GM19324 (cell line): ENCODE measurements at regions not wholly inside any gene's neighbourhood (a gene's known extent, or its start where the extent isn't known, plus 50 kb on each side); places are given as distances from the start of the nearest gene placed in this dataset.
"Not testable (repeated sequence)": the region's sequence is repeated elsewhere in the genome, so short reads cannot be mapped to it uniquely, and the experiment has no call there.

Experiments used
- ATAC-seq: cut with Tn5 transposase; IDR thresholded peaks from one replicate; pipeline ENCODE4 v1.9.1; 2021; ENCODE audit warnings: mild to moderate bottlenecking, moderate library complexity; ENCODE audit not compliant: unreplicated experiment, low FRiP score

DNA sequence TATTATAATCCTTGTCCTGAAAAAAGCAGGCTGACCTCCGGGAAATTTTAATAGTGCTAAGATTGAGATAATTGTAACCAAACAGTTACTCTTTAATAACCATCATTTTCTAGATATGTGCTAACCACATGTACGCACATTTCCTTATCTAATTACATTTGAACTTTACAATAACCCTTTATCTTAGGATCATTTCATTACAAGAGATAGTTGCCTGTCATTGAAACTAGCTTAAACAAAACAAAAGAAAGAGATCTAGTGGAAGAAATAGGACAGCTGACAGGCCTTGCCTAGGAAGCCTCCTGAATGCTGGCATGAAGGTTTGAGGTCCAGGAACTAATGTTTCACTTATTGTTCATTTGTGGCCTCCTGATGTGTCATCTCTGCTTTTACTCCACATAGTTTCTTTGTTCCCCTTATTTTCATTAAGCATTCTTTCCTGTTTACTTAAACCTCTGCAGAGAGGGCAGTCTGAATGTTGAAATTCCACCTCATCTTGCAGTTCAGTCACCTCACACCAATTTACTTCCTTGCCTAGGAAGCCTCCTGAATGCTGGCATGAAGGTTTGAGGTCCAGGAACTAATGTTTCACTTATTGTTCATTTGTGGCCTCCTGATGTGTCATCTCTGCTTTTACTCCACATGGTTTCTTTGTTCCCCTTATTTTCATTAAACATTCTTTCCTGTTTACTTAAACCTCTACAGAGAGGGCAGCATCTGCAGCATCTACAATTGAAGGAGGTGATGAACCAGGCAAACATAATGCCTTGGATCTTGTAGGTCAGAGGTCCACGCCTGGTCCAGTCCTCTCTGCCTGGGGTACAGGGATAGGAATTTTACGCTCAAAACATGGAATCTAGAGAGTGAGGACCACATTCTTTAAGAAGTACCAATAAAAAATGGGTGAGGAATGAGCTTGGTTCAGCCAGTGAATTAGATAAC is 247.5 kb downstream of the SPATA31A6 start:
- ATAC-seq = not testable (repeated sequence)

DNA sequence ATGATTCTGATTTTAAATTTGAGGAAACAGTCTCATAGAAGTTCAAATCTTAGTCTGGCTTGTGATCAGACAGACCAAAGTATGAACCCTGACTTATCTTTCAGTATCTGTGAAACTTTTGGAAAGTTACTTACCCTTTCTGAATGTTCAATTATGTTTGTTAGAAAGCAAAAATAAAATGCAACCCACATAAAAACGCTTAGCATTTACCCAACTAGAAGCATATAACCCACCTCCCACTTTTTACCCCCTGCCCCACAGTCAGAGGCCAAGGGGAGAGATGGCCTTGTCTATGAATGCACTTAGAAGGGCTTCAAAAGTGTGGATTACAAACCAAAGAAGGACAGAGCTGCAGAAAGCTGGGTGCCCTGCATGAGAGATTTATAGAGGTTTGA is 248.2 kb downstream of the SPATA31A6 start:
- not testable (repeated sequence) for ATAC-seq

DNA sequence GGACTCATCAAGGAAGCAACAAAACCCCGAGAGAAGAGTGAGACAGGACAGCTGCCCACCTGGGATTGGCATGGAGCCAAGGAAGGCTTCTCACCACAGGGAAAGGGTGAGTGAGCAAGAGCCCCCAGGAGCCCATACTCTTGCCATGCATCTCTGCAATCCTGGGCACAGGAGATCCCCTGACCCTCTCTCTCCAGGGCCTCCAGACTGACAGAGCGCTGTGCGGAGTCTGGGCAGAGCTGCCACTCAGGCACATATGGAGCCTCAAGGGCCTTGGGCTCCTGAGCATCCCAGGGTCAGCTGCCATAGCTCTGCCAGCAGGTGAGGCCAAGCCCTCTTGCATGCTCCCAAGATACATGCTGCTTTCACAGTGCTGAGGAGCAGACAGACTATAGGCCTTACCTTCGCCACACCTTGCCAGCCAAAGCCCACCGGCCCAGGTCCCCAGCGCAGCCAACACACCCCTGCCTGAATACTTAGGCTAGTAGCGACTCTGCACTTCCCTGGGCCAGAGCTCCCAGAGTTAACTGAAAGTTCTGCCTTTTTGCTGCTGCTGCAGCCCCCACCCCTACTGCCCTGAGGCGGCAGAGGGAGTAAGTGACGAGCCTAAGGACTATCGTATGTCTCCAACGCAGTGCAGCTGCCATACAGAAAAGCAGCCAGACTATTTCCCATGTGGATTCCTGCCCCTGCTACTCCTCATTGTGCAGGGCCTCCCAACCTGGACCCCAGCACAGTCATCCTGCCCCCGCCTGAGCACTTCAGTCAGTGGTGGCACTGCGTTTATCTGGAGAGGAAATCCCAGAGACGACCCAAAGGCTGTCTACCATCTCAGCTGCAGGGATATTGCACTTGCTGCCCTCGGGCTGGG is 251.6 kb downstream of the SPATA31A6 start:
- ATAC-seq = not testable (repeated sequence)

GRCh38 chr9:42435715-42436342 is 252.4 kb downstream of the SPATA31A6 start:
- not testable (repeated sequence) for ATAC-seq

DNA sequence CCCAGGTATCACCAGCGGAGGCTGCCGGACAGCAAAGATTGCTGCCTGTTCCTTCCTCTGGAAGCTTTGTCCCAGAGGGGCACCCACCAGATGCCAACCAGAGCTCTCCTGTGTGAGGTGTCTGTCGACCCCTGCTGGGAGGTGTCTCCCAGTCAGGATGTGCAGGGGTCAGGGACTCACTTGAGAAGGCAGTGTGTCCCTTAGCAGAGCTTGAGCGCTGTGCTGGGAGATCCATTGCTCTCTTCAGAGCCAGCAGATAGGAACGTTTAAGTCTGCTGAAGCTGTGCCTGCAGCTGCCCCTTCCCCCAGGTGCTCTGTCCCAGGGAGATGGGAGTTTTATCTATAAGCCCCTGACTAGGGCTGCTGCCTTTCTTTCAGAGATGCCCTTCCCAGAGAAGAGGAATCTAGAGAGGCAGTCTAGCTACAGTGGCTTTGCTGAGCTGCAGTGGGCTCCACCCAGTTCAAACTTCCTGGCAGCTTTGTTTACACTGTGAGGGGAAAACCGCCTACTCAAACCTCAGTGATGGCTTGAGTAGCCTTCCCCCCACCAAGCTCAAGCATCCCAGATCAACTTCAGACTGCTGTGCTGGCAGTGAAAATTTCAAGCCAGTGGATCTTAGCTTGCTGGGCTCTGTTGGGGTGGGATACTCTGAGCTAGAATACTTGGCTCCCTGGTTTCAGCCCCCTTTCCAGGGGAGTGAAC is 253.7 kb downstream of the SPATA31A6 start:
- peak; percentile 55 for ATAC-seq

DNA sequence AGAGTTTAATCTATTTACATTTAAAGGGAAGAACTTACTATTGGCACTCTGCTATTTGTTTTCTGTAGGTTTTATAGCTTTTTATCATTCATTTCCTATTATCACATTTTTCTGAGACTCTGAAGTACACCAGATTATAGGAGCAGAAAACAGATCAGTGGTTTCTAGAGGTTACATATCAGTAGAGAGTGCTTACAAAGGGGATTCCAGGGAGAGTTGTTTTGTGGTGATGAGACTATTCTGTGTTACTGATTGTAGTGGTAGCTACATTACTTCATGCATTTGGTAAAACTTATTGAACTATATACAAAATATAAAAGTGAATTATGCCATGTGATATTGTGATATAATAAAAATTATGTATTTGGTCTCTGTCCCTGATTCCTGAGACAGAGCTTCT is 259.2 kb downstream of the SPATA31A6 start:
- ATAC-seq = not testable (repeated sequence)

GRCh38 chr9:42443414-42443813 is 260.0 kb downstream of the SPATA31A6 start:
- ATAC-seq = peak; percentile 81

GRCh38 chr9:42461436-42461835 is 278.0 kb downstream of the SPATA31A6 start:
- not testable (repeated sequence) for ATAC-seq

GRCh38 chr9:42461863-42462262 is 278.4 kb downstream of the SPATA31A6 start:
- not testable (repeated sequence) for ATAC-seq

DNA sequence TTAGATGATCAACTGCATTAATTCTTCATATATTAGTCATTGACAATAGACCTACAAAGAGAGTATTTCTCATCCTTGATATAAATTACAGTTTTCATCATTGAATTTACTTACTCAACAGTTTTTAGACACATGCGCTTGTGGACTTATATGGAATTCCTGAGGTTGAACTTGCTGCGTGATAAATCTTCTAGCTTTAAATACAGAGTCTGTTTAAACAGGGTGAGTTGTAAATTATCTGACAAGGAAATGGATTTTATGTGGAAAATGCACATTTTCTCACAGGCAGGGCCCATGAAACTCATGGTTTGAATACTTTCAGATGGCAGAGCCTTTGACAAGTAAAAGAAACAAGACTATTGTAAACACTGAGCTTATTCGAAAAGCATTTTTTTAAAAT is 280.5 kb downstream of the SPATA31A6 start:
- not testable (repeated sequence) for ATAC-seq

GRCh38 chr9:42470577-42470976 is 287.1 kb downstream of the SPATA31A6 start:
- ATAC-seq = not testable (repeated sequence)

- not testable (repeated sequence) for ATAC-seq
Observed at GRCh38 chr9:42490989-42491388, 307.5 kb downstream of the SPATA31A6 start.

GRCh38 chr9:42502620-42503264 is 319.3 kb downstream of the SPATA31A6 start:
- not testable (repeated sequence) for ATAC-seq

GRCh38 chr9:42508111-42508510 is 324.7 kb downstream of the SPATA31A6 start:
- ATAC-seq = not testable (repeated sequence)

DNA sequence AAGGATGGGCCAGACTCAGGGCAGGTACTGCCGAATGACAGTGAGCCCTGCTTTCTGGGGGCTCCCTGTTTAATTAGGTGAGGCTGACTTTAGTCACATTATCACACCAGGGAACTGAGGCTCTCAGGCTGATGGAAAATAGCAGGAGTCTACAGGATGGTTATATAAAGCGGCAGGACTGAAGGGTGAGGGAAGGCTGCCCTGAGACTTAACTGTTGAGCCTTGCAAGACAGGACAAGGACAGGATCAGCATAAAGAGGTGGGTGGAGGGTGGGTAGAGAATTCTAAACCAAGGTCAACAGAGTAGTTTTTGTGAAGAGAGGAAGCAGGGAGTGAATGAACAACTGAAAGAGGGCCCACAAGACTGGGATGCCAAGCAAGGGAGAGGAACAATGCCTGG is 330.1 kb downstream of the SPATA31A6 start:
- not testable (repeated sequence) for ATAC-seq

GRCh38 chr9:42534325-42534983 is 351.0 kb downstream of the SPATA31A6 start:
- not testable (repeated sequence) for ATAC-seq

- not testable (repeated sequence) for ATAC-seq
Observed at GRCh38 chr9:42534984-42535325, 351.5 kb downstream of the SPATA31A6 start.

DNA sequence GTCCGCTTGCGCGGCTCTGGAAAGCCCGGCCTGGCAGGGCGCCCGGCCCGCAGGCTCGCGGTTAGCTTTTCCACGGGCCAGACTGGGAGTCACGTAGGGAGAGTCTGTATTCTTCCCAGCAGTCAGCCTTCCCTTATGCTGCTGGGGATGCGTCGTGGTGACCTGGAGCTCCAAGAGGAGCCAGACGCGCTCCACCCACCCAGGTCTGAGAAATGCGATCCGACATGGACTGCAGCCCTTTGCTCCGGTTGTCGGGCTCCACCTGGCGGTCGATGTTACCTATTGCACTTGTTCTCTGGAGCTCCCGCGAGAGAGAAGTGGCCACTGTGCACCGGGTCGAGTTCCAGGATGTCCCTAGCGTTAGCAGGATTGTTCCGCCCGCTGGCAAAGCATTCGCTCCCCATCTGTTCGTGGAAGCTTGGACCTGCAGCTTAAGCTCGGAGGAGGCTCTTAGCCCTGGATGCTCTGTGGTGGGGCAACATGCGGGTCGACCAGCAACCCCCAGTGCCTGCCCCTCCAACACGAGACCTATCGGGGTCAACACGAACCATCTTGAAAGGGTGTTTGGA is 367.4 kb downstream of the SPATA31A6 start:
- ATAC-seq = not testable (repeated sequence)

- not testable (repeated sequence) for ATAC-seq
Observed at GRCh38 chr9:42568530-42568929, 385.1 kb downstream of the SPATA31A6 start.
